HepG2 (cell line): ENCODE measurements at regions not wholly inside any gene's neighbourhood (a gene's known extent, or its start where the extent isn't known, plus 50 kb on each side); places are given as distances from the start of the nearest gene placed in this dataset.

Source experiments
- ATAC-seq: fragments of 200-7000 bp; cut with Tn5 transposase; 3 replicates; pipeline ENCODE4 v1.9.1; 2020; ENCODE audit warnings: mild to moderate bottlenecking, moderate library complexity
- BruUV-seq: library from RNA; stranded (reverse); fragments of 400-500 nt; replicated peaks from 2 replicates; lab custom pipeline; 2021; lab: Mats Ljungman, UMichigan
- CTCF ChIA-PET: fragments of 300-600 bp; formaldehyde crosslinking; extraction: SDS; loops from one replicate; lab custom pipeline; 2021; ENCODE audit warnings: low total read pairs, inconsistent platforms, low intra/inter-chr PET ratio; lab: Yijun Ruan, JAX
- POLR2A ChIA-PET: fragments of 350-600 bp; sonication (Branson Sonifier 250); formaldehyde crosslinking; loops from one replicate; lab custom pipeline; 2020; ENCODE audit warnings: antibody characterized with exemption, inconsistent platforms; lab: Yijun Ruan, JAX
- DNase-seq: peaks from one replicate; pipeline ENCODE4 v3.0.0-alpha.2; 2015; ENCODE audit warnings: low spot score
- FAIRE-seq: peaks from 3 replicates; lab custom pipeline; 2011; peaks lifted over from hg19 to GRCh38; lab: Jason Lieb, UNC
- H2AFZ ChIP-seq: one replicate; pipeline ENCODE4 v1.6.1; 2011; ENCODE audit warnings: low read length, inconsistent platforms
- H3K27ac ChIP-seq: fragments of 300-600 bp; 3 replicates; pipeline ENCODE4 v1.8.0; 2011; ENCODE audit warnings: mixed run types, mild to moderate bottlenecking, mixed read lengths, low read length, inconsistent platforms; ENCODE audit not compliant: insufficient read depth; ENCODE audit errors: extremely low read length
- H3K27me3 ChIP-seq, 2 experiments: fragments of 200-600 bp in 1 of 2; 2 replicates in 1 of 2; 3 replicates in 1 of 2; pipeline versions ENCODE4 v1.6.0 to v1.8.0; 2011; ENCODE audit warnings: low read length in 2 of 2, mild to moderate bottlenecking in 2 of 2, moderate library complexity in 2 of 2, inconsistent platforms in 1 of 2; ENCODE audit not compliant: insufficient read depth in 2 of 2, control insufficient read depth in 1 of 2
- H3K36me3 ChIP-seq, 2 experiments: fragments of 200-600 bp in 1 of 2; replicated peaks in 1 of 2; 2 replicates in 1 of 2; 3 replicates in 1 of 2; pipeline versions ENCODE4 v1.5.1 to v1.8.0; 2011; ENCODE audit warnings: low read length in 2 of 2, inconsistent platforms in 1 of 2; ENCODE audit not compliant: insufficient read depth in 2 of 2, control insufficient read depth in 1 of 2
- H3K4me1 ChIP-seq: 2 replicates; pipeline ENCODE4 v1.5.1; 2012; ENCODE audit warnings: low read length, inconsistent platforms; ENCODE audit not compliant: insufficient read depth
- H3K4me2 ChIP-seq: 2 replicates; pipeline ENCODE4 v1.6.0; 2011; ENCODE audit warnings: low read depth, low read length, inconsistent platforms
- H3K4me3 ChIP-seq, 3 experiments: fragments of 200-600 bp in 1 of 3; sonication (generic), shearing (Covaris generic) in 1 of 3; replicated peaks in 1 of 3; 2 replicates each; pipeline ENCODE4 v1.5.1; 2011 to 2016; ENCODE audit warnings: low read length in 3 of 3, inconsistent platforms in 2 of 3, low read depth in 2 of 3, mild to moderate bottlenecking in 2 of 3, control low read depth in 1 of 3, mixed read lengths in 1 of 3; ENCODE audit not compliant: insufficient read depth in 1 of 3
- H3K79me2 ChIP-seq: one replicate; pipeline ENCODE4 v1.6.1; 2011; ENCODE audit warnings: low read length, inconsistent platforms; ENCODE audit not compliant: insufficient read depth
- H3K9ac ChIP-seq: 2 replicates; pipeline ENCODE4 v1.6.0; 2011; ENCODE audit warnings: mild to moderate bottlenecking, low read depth, low read length, inconsistent platforms; ENCODE audit not compliant: insufficient read depth
- H3K9me3 ChIP-seq: 2 replicates; pipeline ENCODE4 v1.5.1; 2012; ENCODE audit warnings: mild to moderate bottlenecking, low read length
- H4K20me1 ChIP-seq: 2 replicates; pipeline ENCODE4 v1.6.0; 2011; ENCODE audit warnings: inconsistent platforms, mild to moderate bottlenecking, low read length, moderate library complexity; ENCODE audit not compliant: insufficient read depth
- BRCA1 ChIP-seq: sonication (generic); formaldehyde crosslinking; IDR thresholded peaks from 2 replicates; pipeline ENCODE4 v1.4.0; 2020; ENCODE audit warnings: missing genetic modification reagents
- ETV5 ChIP-seq: IDR thresholded peaks from 2 replicates; pipeline ENCODE4 v1.6.1; 2018; ENCODE audit warnings: missing biosample characterization, missing genetic modification reagents, inconsistent platforms, borderline replicate concordance
- FLYWCH1 ChIP-seq: sonication (generic); formaldehyde crosslinking; IDR thresholded peaks from 2 replicates; pipeline ENCODE4 v1.8.1; 2023; ENCODE audit warnings: mild to moderate bottlenecking, missing genetic modification reagents
- GLMP ChIP-seq: sonication (generic); formaldehyde crosslinking; IDR thresholded peaks from 2 replicates; pipeline ENCODE4 v1.9.0; 2021; ENCODE audit warnings: missing genetic modification reagents, mild to moderate bottlenecking, borderline replicate concordance
- HES4 ChIP-seq: sonication (generic); formaldehyde crosslinking; IDR thresholded peaks from 2 replicates; pipeline ENCODE4 v1.9.0; 2021; ENCODE audit warnings: mild to moderate bottlenecking, missing genetic modification reagents, borderline replicate concordance
- KAT7 ChIP-seq: IDR thresholded peaks from 2 replicates; pipeline ENCODE4 v1.6.1; 2018; ENCODE audit warnings: borderline replicate concordance, missing compliant biosample characterization
- MEF2D ChIP-seq: sonication (generic); formaldehyde crosslinking; IDR thresholded peaks from 2 replicates; pipeline ENCODE4 v1.5.1; 2020; ENCODE audit warnings: mild to moderate bottlenecking, missing genetic modification reagents
- PRDM4 ChIP-seq: sonication (generic); formaldehyde crosslinking; IDR thresholded peaks from 2 replicates; pipeline ENCODE4 v1.9.0; 2021; ENCODE audit warnings: missing genetic modification reagents, borderline replicate concordance
- RXRA ChIP-seq: sonication (generic); formaldehyde crosslinking; IDR thresholded peaks from 2 replicates; pipeline ENCODE4 v1.5.1; 2020; ENCODE audit warnings: missing genetic modification reagents
- TBL1XR1 ChIP-seq: fragments of 150-350 bp; IDR thresholded peaks from 2 replicates; pipeline ENCODE4 v1.6.1; 2014; ENCODE audit warnings: borderline replicate concordance, low read length; ENCODE audit not compliant: partially characterized antibody
- ZFP37 ChIP-seq: sonication (generic); formaldehyde crosslinking; IDR thresholded peaks from 2 replicates; pipeline ENCODE4 v1.4.0; 2020; ENCODE audit warnings: missing genetic modification reagents, borderline replicate concordance
- ZNF414 ChIP-seq: sonication (generic); formaldehyde crosslinking; IDR thresholded peaks from 2 replicates; pipeline ENCODE4 v1.5.0; 2020; ENCODE audit warnings: missing genetic modification reagents
- ZNF430 ChIP-seq: sonication (generic); formaldehyde crosslinking; IDR thresholded peaks from 2 replicates; pipeline ENCODE4 v1.9.0; 2021; ENCODE audit warnings: mild to moderate bottlenecking, missing genetic modification reagents
- ZNF607 ChIP-seq: sonication (generic); formaldehyde crosslinking; IDR thresholded peaks from 2 replicates; pipeline ENCODE4 v1.5.1; 2020; ENCODE audit warnings: missing genetic modification reagents, mild to moderate bottlenecking, borderline replicate concordance
- ZNF749 ChIP-seq: sonication (generic); formaldehyde crosslinking; IDR thresholded peaks from 2 replicates; pipeline ENCODE4 v1.8.0; 2022; ENCODE audit warnings: mild to moderate bottlenecking, missing genetic modification reagents, moderate library complexity, borderline replicate concordance
- WGBS: methylation state at CpG from one replicate; pipeline ENCODE4 v1.1.6; 2017; ENCODE audit warnings: low lambda C conversion rate; 5-methylcytosine and 5-hydroxymethylcytosine counted together
- in situ Hi-C: cut with HindIII; loops from 2 replicates; pipeline ENCODE4 v1.10.0; 2017; ENCODE audit warnings: low pct_unique_long_range_greater_than_20kb; ENCODE audit not compliant: extremely low pct_ligation_motif_present
- intact Hi-C: fragments of 100-400 bp; cut with micrococcal nuclease; formaldehyde crosslinking; loops from one replicate; pipeline ENCODE4 v1.10.0; 2022; ENCODE audit not compliant: unreplicated experiment

- FAIRE-seq = no peak
- no peak for ATAC-seq
- BruUV-seq = no TSS peak
- H3K27ac ChIP-seq = no peak overlapping the region
- WGBS = 6% methylated on average over 3 of the region's 3 CpGs
- ChIA-PET POLR2A (no interaction called here), CTCF (no interaction called here)
- in situ Hi-C loops = no loop called here
- no peaks in the 10 kb centered on the region for H3K79me2 ChIP-seq
- H3K9ac ChIP-seq = no peak overlapping the region
- no peak overlapping the region for H2AFZ ChIP-seq
- no peaks in the 10 kb centered on the region for H3K36me3 ChIP-seq
- no peaks in the 10 kb centered on the region for H3K27me3 ChIP-seq
- H4K20me1 ChIP-seq = no peaks in the 10 kb centered on the region
- no peak overlapping the region for H3K4me3 ChIP-seq
- H3K4me2 ChIP-seq = no peak overlapping the region
- no peaks in the 10 kb centered on the region for H3K4me1 ChIP-seq
- H3K9me3 ChIP-seq = no peaks in the 10 kb centered on the region
- intact Hi-C loops = no loop called here
- no peak for DNase-seq
- no peak for TF ChIP-seq RXRA (CRISPR knock-in tag)
- no peak for TF ChIP-seq ETV5 (CRISPR knock-in tag)
- TF ChIP-seq FLYWCH1 = no peak
- TF ChIP-seq ZNF749 (CRISPR knock-in tag) = no peak
- TF ChIP-seq KAT7 (CRISPR knock-in tag) = no peak
- TF ChIP-seq GLMP = no peak
- TF ChIP-seq ZNF430 (CRISPR knock-in tag) = no peak
Measured at GRCh38 chr7:67644151-67644550, 647.5 kb downstream of the TYW1 start.

- CTCF ChIA-PET = no interaction called here
- H4K20me1 ChIP-seq = no peaks in the 10 kb centered on the region
- no peak overlapping the region for H3K4me3 ChIP-seq
- POLR2A ChIA-PET = no interaction called here
- DNase-seq (no peak), FAIRE-seq (no peak), ATAC-seq (no peak)
- H3K27me3 ChIP-seq = peaks cover under 1 to 2% of the 10 kb centered on the region in 2 experiments; a peak in 1 of 5 replicates
- intact Hi-C loops (no loop called here), in situ Hi-C loops (no loop called here)
- no TSS peak for BruUV-seq
- H3K4me1 ChIP-seq = no peaks in the 10 kb centered on the region
- no peaks in the 10 kb centered on the region for H3K36me3 ChIP-seq
- H3K9me3 ChIP-seq = no peaks in the 10 kb centered on the region
- H2AFZ ChIP-seq = no peak overlapping the region
- no peaks in the 10 kb centered on the region for H3K79me2 ChIP-seq
- no peak overlapping the region for H3K27ac ChIP-seq
- 0% methylated on average over 2 of the region's 2 CpGs for WGBS
- no peak overlapping the region for H3K4me2 ChIP-seq
- no peak overlapping the region for H3K9ac ChIP-seq
- TF ChIP-seq ZNF414 (CRISPR knock-in tag) (no peak), MEF2D (CRISPR knock-in tag) (no peak), PRDM4 (CRISPR knock-in tag) (no peak), ZFP37 (CRISPR knock-in tag) (no peak), TBL1XR1 (no peak), HES4 (no peak), BRCA1 (CRISPR knock-in tag) (no peak), ZNF607 (CRISPR knock-in tag) (no peak)
Measured at GRCh38 chr7:67652937-67653336, 656.3 kb downstream of the TYW1 start.
